GM12878 (cell line): ENCODE measurements at regions not wholly inside any gene's neighbourhood (a gene's known extent, or its start where the extent isn't known, plus 50 kb on each side); places are given as distances from the start of the nearest gene placed in this dataset.

Source experiments
- ATAC-seq: fragments of 200-7000 bp; cut with Tn5 transposase; 3 replicates; pipeline ENCODE4 v1.9.1; 2020; ENCODE audit warnings: mild to moderate bottlenecking, moderate library complexity
- BruUV-seq: library from RNA; stranded (reverse); fragments of 400-500 nt; replicated peaks from 2 replicates; lab custom pipeline; 2021; lab: Mats Ljungman, UMichigan
- CTCF ChIA-PET: fragments of 300-600 bp; sonication (Branson Sonifier 250); formaldehyde crosslinking; extraction: SDS; loops from one replicate; lab custom pipeline; 2021; ENCODE audit warnings: inconsistent platforms; lab: Yijun Ruan, JAX
- POLR2A ChIA-PET: fragments of 350-600 bp; formaldehyde crosslinking; extraction: SDS; loops from one replicate; lab custom pipeline; 2021; ENCODE audit warnings: inconsistent platforms; lab: Charles Lee
- RAD21 ChIA-PET: fragments of 300-600 bp; sonication (Branson Sonifier 250); formaldehyde crosslinking; loops from one replicate; lab custom pipeline; 2023; ENCODE audit warnings: antibody characterized with exemption; ENCODE audit not compliant: unreplicated experiment; lab: Charles Lee
- SMC1A ChIA-PET: fragments of 300-600 bp; sonication (Branson Sonifier 250); formaldehyde crosslinking; loops from one replicate; lab custom pipeline; 2023; ENCODE audit not compliant: unreplicated experiment, uncharacterized antibody; lab: Charles Lee
- DNase-seq: peaks from one replicate; pipeline ENCODE4 v3.0.0-alpha.2; 2011; ENCODE audit warnings: low read depth, low spot score
- FAIRE-seq: peaks from 3 replicates; lab custom pipeline; 2011; peaks lifted over from hg19 to GRCh38; lab: Jason Lieb, UNC
- H2AFZ ChIP-seq: 2 replicates; pipeline ENCODE4 v1.6.0; 2011; ENCODE audit warnings: low read depth, low read length, control low read depth; ENCODE audit not compliant: control insufficient read depth
- H3K27ac ChIP-seq: 2 replicates; pipeline ENCODE4 v1.5.1; 2011; ENCODE audit warnings: control low read depth; ENCODE audit not compliant: control insufficient read depth, insufficient read depth
- H3K27me3 ChIP-seq, 2 experiments: replicated peaks in 1 of 2; 2 replicates each; pipeline versions ENCODE4 v1.6.0 to v1.6.1; 2011; ENCODE audit warnings: low read length in 1 of 2; ENCODE audit not compliant: control insufficient read depth in 2 of 2, insufficient read depth in 2 of 2
- H3K36me3 ChIP-seq, 2 experiments: 2 replicates each; pipeline ENCODE4 v1.5.1; 2011; ENCODE audit warnings: low read length in 1 of 2; ENCODE audit not compliant: control insufficient read depth in 2 of 2, insufficient read depth in 2 of 2
- H3K4me1 ChIP-seq: 2 replicates; pipeline ENCODE4 v1.6.1; 2011; ENCODE audit warnings: mild to moderate bottlenecking, low read length, moderate library complexity, mixed read lengths; ENCODE audit not compliant: control insufficient read depth, insufficient read depth
- H3K4me2 ChIP-seq: 2 replicates; pipeline ENCODE4 v1.6.0; 2011; ENCODE audit warnings: control low read depth; ENCODE audit not compliant: control insufficient read depth, insufficient read depth
- H3K4me3 ChIP-seq: fragments of 200-600 bp; sonication (generic); 2 replicates; pipeline ENCODE4 v1.5.1; 2016
- H3K79me2 ChIP-seq: 2 replicates; pipeline ENCODE4 v1.6.0; 2011; ENCODE audit warnings: low read length; ENCODE audit not compliant: control insufficient read depth, insufficient read depth
- H3K9ac ChIP-seq: 2 replicates; pipeline ENCODE4 v1.8.0; 2011; ENCODE audit warnings: low read length, control low read depth, mixed read lengths; ENCODE audit not compliant: control insufficient read depth, insufficient read depth
- H3K9me3 ChIP-seq: replicated peaks from 3 replicates; pipeline ENCODE4 v1.5.1; 2011; ENCODE audit warnings: mild to moderate bottlenecking, low read length; ENCODE audit not compliant: control insufficient read depth, insufficient read depth
- H4K20me1 ChIP-seq: 2 replicates; pipeline ENCODE4 v1.6.0; 2011; ENCODE audit not compliant: control insufficient read depth, insufficient read depth
- ATF3 ChIP-seq: IDR thresholded peaks from 2 replicates; pipeline ENCODE4 v1.6.1; 2011; ENCODE audit warnings: low read depth, mild to moderate bottlenecking, low read length, moderate library complexity, borderline replicate concordance; ENCODE audit errors: extremely low read depth
- BRCA1 ChIP-seq: IDR thresholded peaks from 2 replicates; pipeline ENCODE4 v1.6.1; 2011; ENCODE audit warnings: low read depth, low read length, improper control_type of control experiment
- GATAD2B ChIP-seq: fragments of 450-650 bp; conservative IDR thresholded peaks from 2 replicates; pipeline ENCODE4 v1.6.1; 2017; ENCODE audit warnings: low read depth, mild to moderate bottlenecking, moderate library complexity
- RBBP5 ChIP-seq: fragments of 200-600 bp; sonication (generic); conservative IDR thresholded peaks from 2 replicates; pipeline ENCODE4 v1.6.1; 2016
- REST ChIP-seq: IDR thresholded peaks from 2 replicates; pipeline ENCODE4 v1.6.1; 2012; ENCODE audit warnings: mild to moderate bottlenecking, low read depth, low read length
- SMAD5 ChIP-seq: IDR thresholded peaks from 2 replicates; pipeline ENCODE4 v1.6.1; 2016; ENCODE audit warnings: antibody characterized with exemption, low read depth
- SREBF2 ChIP-seq: IDR thresholded peaks from 2 replicates; pipeline ENCODE4 v1.6.1; 2012; ENCODE audit warnings: mild to moderate bottlenecking, low read length
- TCF12 ChIP-seq: IDR thresholded peaks from 2 replicates; pipeline ENCODE4 v1.6.1; 2011; ENCODE audit warnings: low read depth, mild to moderate bottlenecking, low read length
- WGBS: methylation state at CpG from one replicate; pipeline ENCODE4 v1.1.6; 2016; ENCODE audit warnings: low lambda C conversion rate; ENCODE audit not compliant: insufficient replicate concordance, insufficient coverage; ENCODE audit errors: missing lambda C conversion rate; 5-methylcytosine and 5-hydroxymethylcytosine counted together
- in situ Hi-C: fragments of 300-500 bp; cut with MboI; formaldehyde crosslinking; loops from 9 replicates; pipeline ENCODE4 v1.14.3; 2018; ENCODE audit warnings: mixed read lengths
- intact Hi-C: fragments of 100-400 bp; cut with micrococcal nuclease; formaldehyde crosslinking; loops from one replicate; pipeline ENCODE4 v1.14.2; 2022; ENCODE audit not compliant: unreplicated experiment

GRCh38 chr5:143541943-143542797 is 138.7 kb upstream of the NR3C1 start:
- Histone ChIP-seq H3K79me2 (no peaks in the 10 kb centered on the region), H3K9ac (no peak overlapping the region), H3K9me3 (peaks cover 4% of the 10 kb centered on the region; the same call in 2 of the 3 replicates), H3K27me3 (no peaks in the 10 kb centered on the region), H3K27ac (no peak overlapping the region), H3K4me3 (no peak overlapping the region), H3K4me2 (no peak overlapping the region), H3K4me1 (no peaks in the 10 kb centered on the region), H4K20me1 (no peaks in the 10 kb centered on the region), H2AFZ (no peak overlapping the region), H3K36me3 (no peaks in the 10 kb centered on the region)
- CTCF ChIA-PET = interaction anchor here (0.6 to 1.9 kb wide), 4 partner anchors 12 to 644 kb away, joined by 3 to 9 read pairs (median 3); no protein-coding TSS in a partner anchor
- intact Hi-C loops = no loop called here
- no peak for ATAC-seq
- RAD21 ChIA-PET = interaction anchor here (1.1 kb wide), 1 partner anchor 22 kb away, joined by 3 read pairs; no protein-coding TSS in a partner anchor
- TF ChIP-seq REST = no peak
- no peak for TF ChIP-seq SMAD5
- no peak for TF ChIP-seq ATF3
- no peak for TF ChIP-seq GATAD2B
- TF ChIP-seq BRCA1 = no peak
- TF ChIP-seq SREBF2 = no peak
- no peak for TF ChIP-seq RBBP5
- no peak for TF ChIP-seq TCF12
- POLR2A ChIA-PET = interaction anchor here (0.6 kb wide), 1 partner anchor 45 kb away, joined by 6 read pairs; no protein-coding TSS in a partner anchor
- 66% methylated on average over 6 of the region's 6 CpGs for WGBS
- in situ Hi-C loops = no loop called here
- BruUV-seq = no TSS peak
- no peak for DNase-seq
- no peak for FAIRE-seq
- SMC1A ChIA-PET = interaction anchor here (0.8 to 1.7 kb wide), 6 partner anchors 15 to 219 kb away, joined by 3 to 6 read pairs (median 3); no protein-coding TSS in a partner anchor
